HG03108 (cell line): ENCODE measurements at regions not wholly inside any gene's neighbourhood (a gene's known extent, or its start where the extent isn't known, plus 50 kb on each side); places are given as distances from the start of the nearest gene placed in this dataset.

Experiments used
- ATAC-seq: cut with Tn5 transposase; IDR thresholded peaks from one replicate; pipeline ENCODE4 v1.9.1; 2021; ENCODE audit warnings: moderate library complexity; ENCODE audit not compliant: unreplicated experiment

- ATAC-seq = no peak
Measured at GRCh38 chr1:87268111-87268510, 60.6 kb upstream of the LMO4 start.

- no peak for ATAC-seq
Measured at GRCh38 chr1:87269921-87270320, 58.8 kb upstream of the LMO4 start.

- no peak for ATAC-seq
Measured at GRCh38 chr1:87273291-87273690, 55.4 kb upstream of the LMO4 start.

GRCh38 chr1:87274851-87275250 lies 53.8 kb upstream of the LMO4 start:
- ATAC-seq = no peak

- ATAC-seq = no peak
Measured at GRCh38 chr1:87278825-87279535, 49.7 kb upstream of the LMO4 start.
